H1 (cell line): ENCODE measurements at regions not wholly inside any gene's neighbourhood (a gene's known extent, or its start where the extent isn't known, plus 50 kb on each side); places are given as distances from the start of the nearest gene placed in this dataset.

Experiments
- CTCF ChIA-PET: fragments of 300-600 bp; sonication (Branson Sonifier 250); formaldehyde crosslinking; loops from one replicate; lab custom pipeline; 2021; ENCODE audit not compliant: partially characterized antibody; lab: Charles Lee
- POLR2A ChIA-PET: fragments of 300-600 bp; sonication (Branson Sonifier 250); formaldehyde crosslinking; loops from one replicate; lab custom pipeline; 2021; ENCODE audit warnings: inconsistent platforms; ENCODE audit not compliant: partially characterized antibody; lab: Charles Lee
- DNase-seq, 2 experiments: peaks; one replicate each; pipeline versions ENCODE4 v3.0.0 to v3.0.0-alpha.2; 2010 to 2022; ENCODE audit warnings: low spot score in 2 of 2, low read depth in 1 of 2, mixed read lengths in 1 of 2
- FAIRE-seq: peaks from 2 replicates; lab custom pipeline; 2011; peaks lifted over from hg19 to GRCh38; lab: Jason Lieb, UNC
- H2AFZ ChIP-seq: 2 replicates; pipeline ENCODE4 v1.8.1; 2012; ENCODE audit warnings: low read length, inconsistent platforms
- H2AK5ac ChIP-seq: 2 replicates; pipeline ENCODE4 v1.6.1; 2013; ENCODE audit warnings: low read depth, low read length
- H2BK120ac ChIP-seq: replicated peaks from 2 replicates; pipeline ENCODE3; 2013; ENCODE audit warnings: low read depth, low read length, inconsistent platforms
- H2BK12ac ChIP-seq: 2 replicates; pipeline ENCODE4 v1.6.1; 2013; ENCODE audit warnings: low read depth, low read length
- H2BK15ac ChIP-seq: 2 replicates; pipeline ENCODE4 v1.6.1; 2013; ENCODE audit warnings: low read length
- H2BK20ac ChIP-seq: 2 replicates; pipeline ENCODE4 v1.6.1; 2013; ENCODE audit warnings: low read length
- H2BK5ac ChIP-seq: 2 replicates; pipeline ENCODE4 v1.6.1; 2013; ENCODE audit warnings: low read depth, low read length
- H3K14ac ChIP-seq: 2 replicates; pipeline ENCODE4 v1.6.1; 2013; ENCODE audit warnings: inconsistent platforms; ENCODE audit not compliant: insufficient read length
- H3K18ac ChIP-seq: 2 replicates; pipeline ENCODE4 v1.6.1; 2013; ENCODE audit warnings: low read length; ENCODE audit errors: extremely low read depth
- H3K23ac ChIP-seq: 2 replicates; pipeline ENCODE4 v1.6.1; 2013; ENCODE audit warnings: inconsistent platforms; ENCODE audit not compliant: insufficient read length
- H3K23me2 ChIP-seq: 2 replicates; pipeline ENCODE4 v1.6.1; 2013; ENCODE audit warnings: low read depth, low read length
- H3K27ac ChIP-seq: 2 replicates; pipeline ENCODE4 v1.6.1; 2011; ENCODE audit warnings: low read depth, low read length, inconsistent platforms
- H3K27me3 ChIP-seq, 4 experiments: replicated peaks in 1 of 4; 1 replicate in 1 of 4; 2 replicates in 3 of 4; pipeline versions ENCODE4 v1.6.1 to v1.8.1; 2011 to 2013; ENCODE audit warnings: low read length in 3 of 4, mild to moderate bottlenecking in 3 of 4, inconsistent platforms in 2 of 4, mixed read lengths in 2 of 4, moderate library complexity in 1 of 4; ENCODE audit not compliant: control insufficient read depth in 3 of 4, insufficient read depth in 3 of 4; ENCODE audit errors: extremely low read depth in 1 of 4
- H3K36me3 ChIP-seq, 4 experiments: 2 replicates each; pipeline versions ENCODE4 v1.6.1 to v1.8.1; 2011 to 2013; ENCODE audit warnings: mild to moderate bottlenecking in 4 of 4, low read length in 3 of 4, moderate library complexity in 2 of 4, control low read depth in 1 of 4, inconsistent platforms in 1 of 4; ENCODE audit not compliant: insufficient read depth in 4 of 4, control insufficient read depth in 2 of 4
- H3K4ac ChIP-seq: replicated peaks from 2 replicates; pipeline ENCODE3; 2013; ENCODE audit warnings: low read length, low read depth, mixed read lengths, inconsistent platforms; ENCODE audit not compliant: insufficient read length
- H3K4me1 ChIP-seq, 4 experiments: replicated peaks in 1 of 4; 1 replicate in 1 of 4; 2 replicates in 3 of 4; pipeline versions ENCODE4 v1.6.1 to v1.8.1; 2011 to 2013; ENCODE audit warnings: low read length in 3 of 4, inconsistent platforms in 2 of 4, mixed read lengths in 1 of 4; ENCODE audit not compliant: insufficient read depth in 4 of 4, control insufficient read depth in 3 of 4
- H3K4me2 ChIP-seq, 2 experiments: 2 replicates each; pipeline versions ENCODE4 v1.6.1 to v1.8.1; 2011 to 2013; ENCODE audit warnings: low read depth in 2 of 2, low read length in 2 of 2, control low read depth in 1 of 2, inconsistent platforms in 1 of 2, mild to moderate bottlenecking in 1 of 2; ENCODE audit not compliant: insufficient read depth in 1 of 2
- H3K4me3 ChIP-seq, 4 experiments: fragments of 200-600, 300-600 bp in 1 of 4; sonication (generic), shearing (Covaris generic), sonication (Bioruptor Twin) in 1 of 4; 2 replicates each; pipeline versions ENCODE4 v1.5.1 to v1.8.1; 2011 to 2016; ENCODE audit warnings: low read length in 4 of 4, low read depth in 3 of 4, control low read depth in 2 of 4, inconsistent platforms in 2 of 4, mild to moderate bottlenecking in 2 of 4, mixed read lengths in 1 of 4, moderate library complexity in 1 of 4; ENCODE audit not compliant: insufficient read depth in 2 of 4; ENCODE audit errors: extremely low read depth in 1 of 4
- H3K56ac ChIP-seq: replicated peaks from 2 replicates; pipeline ENCODE3; 2013; ENCODE audit warnings: low read depth, mild to moderate bottlenecking, mixed read lengths, low read length, inconsistent platforms; ENCODE audit not compliant: insufficient read length
- H3K79me1 ChIP-seq: 2 replicates; pipeline ENCODE4 v1.6.1; 2013; ENCODE audit warnings: low read depth, low read length, control low read depth
- H3K79me2 ChIP-seq, 2 experiments: 2 replicates each; pipeline versions ENCODE4 v1.6.1 to v1.8.1; 2012 to 2013; ENCODE audit warnings: low read length in 2 of 2, mild to moderate bottlenecking in 2 of 2, inconsistent platforms in 1 of 2; ENCODE audit not compliant: insufficient read depth in 2 of 2, control insufficient read depth in 1 of 2
- H3K9ac ChIP-seq, 4 experiments: replicated peaks in 1 of 4; 1 replicate in 1 of 4; 2 replicates in 3 of 4; pipeline versions ENCODE4 v1.6.1 to v1.8.1; 2011 to 2013; ENCODE audit warnings: low read depth in 3 of 4, low read length in 3 of 4, control low read depth in 2 of 4, mild to moderate bottlenecking in 2 of 4, moderate library complexity in 2 of 4, inconsistent platforms in 1 of 4; ENCODE audit errors: extremely low read depth in 1 of 4
- H3K9me3 ChIP-seq, 2 experiments: 2 replicates each; pipeline versions ENCODE4 v1.6.1 to v1.8.1; 2012 to 2013; ENCODE audit warnings: mild to moderate bottlenecking in 2 of 2, moderate library complexity in 2 of 2, control low read depth in 1 of 2, inconsistent platforms in 1 of 2, low read depth in 1 of 2, low read length in 1 of 2, mixed read lengths in 1 of 2; ENCODE audit not compliant: insufficient read depth in 2 of 2
- H4K20me1 ChIP-seq, 2 experiments: replicated peaks in 1 of 2; 2 replicates each; pipeline versions ENCODE3 to v1.8.1; 2011 to 2013; ENCODE audit warnings: inconsistent platforms in 2 of 2, low read length in 2 of 2, mild to moderate bottlenecking in 1 of 2; ENCODE audit not compliant: insufficient read depth in 2 of 2, control insufficient read depth in 1 of 2
- H4K5ac ChIP-seq: 2 replicates; pipeline ENCODE4 v1.6.1; 2013; ENCODE audit warnings: low read length, low read depth, mixed read lengths, inconsistent platforms; ENCODE audit not compliant: insufficient read length
- H4K8ac ChIP-seq: 2 replicates; pipeline ENCODE4 v1.8.0; 2013; ENCODE audit warnings: mild to moderate bottlenecking, moderate library complexity, low read length, inconsistent platforms; ENCODE audit not compliant: insufficient read depth; ENCODE audit errors: extremely low read depth
- H4K91ac ChIP-seq: replicated peaks from 2 replicates; pipeline ENCODE3; 2013; ENCODE audit warnings: low read length, mixed read lengths, inconsistent platforms; ENCODE audit not compliant: insufficient read length
- ASH2L ChIP-seq: fragments of 200-600, 300-600 bp; sonication (generic); IDR thresholded peaks from one replicate; pipeline ENCODE4 v1.7.1; 2017; ENCODE audit warnings: low read length
- ATF2 ChIP-seq: IDR thresholded peaks from 2 replicates; pipeline ENCODE4 v1.6.1; 2012; ENCODE audit warnings: low read length, inconsistent platforms
- BRCA1 ChIP-seq: IDR thresholded peaks from 2 replicates; pipeline ENCODE4 v1.6.1; 2012; ENCODE audit warnings: low read depth, low read length, improper control_type of control experiment
- EGR1 ChIP-seq: IDR thresholded peaks from 2 replicates; pipeline ENCODE4 v1.6.1; 2011; ENCODE audit warnings: low read depth, low read length, borderline replicate concordance
- HDAC2 ChIP-seq, 2 experiments: fragments of 300-600 bp in 1 of 2; sonication (generic) in 1 of 2; IDR thresholded peaks; 2 replicates each; pipeline ENCODE4 v1.6.1; 2011 to 2012; ENCODE audit warnings: low read depth in 2 of 2, low read length in 2 of 2, mild to moderate bottlenecking in 2 of 2, moderate library complexity in 2 of 2, borderline replicate concordance in 1 of 2, inconsistent platforms in 1 of 2
- NRF1 ChIP-seq: IDR thresholded peaks from 2 replicates; pipeline ENCODE4 v1.6.1; 2011; ENCODE audit warnings: mild to moderate bottlenecking, low read depth, low read length, improper control_type of control experiment
- POU5F1 ChIP-seq: IDR thresholded peaks from 2 replicates; pipeline ENCODE4 v1.6.1; 2011; ENCODE audit warnings: low read depth, mild to moderate bottlenecking, low read length, moderate library complexity
- RBBP5 ChIP-seq: IDR thresholded peaks from 2 replicates; pipeline ENCODE4 v1.7.1; 2012; ENCODE audit warnings: low read depth, mild to moderate bottlenecking, inconsistent platforms, low read length, moderate library complexity, borderline replicate concordance
- SRF ChIP-seq: IDR thresholded peaks from 2 replicates; pipeline ENCODE4 v1.6.1; 2011; ENCODE audit warnings: mild to moderate bottlenecking, low read depth, low read length, moderate library complexity
- SUZ12 ChIP-seq: fragments of 200-600 bp; sonication (generic); IDR thresholded peaks from 2 replicates; pipeline ENCODE4 v1.6.1; 2012; ENCODE audit warnings: mild to moderate bottlenecking, inconsistent platforms, low read length, moderate library complexity, mixed read lengths
- WGBS, 2 experiments: shearing (Covaris generic) in 1 of 2; methylation state at CpG; one replicate each; pipeline versions ENCODE4 v1.1.6 to v1.1.7; 2013 to 2015; ENCODE audit warnings: low lambda C conversion rate in 2 of 2, mixed read lengths in 2 of 2, inconsistent platforms in 1 of 2, low coverage in 1 of 2, missing lambda C conversion rate in 1 of 2; ENCODE audit not compliant: insufficient replicate concordance in 2 of 2, insufficient coverage in 1 of 2, insufficient read length in 1 of 2; ENCODE audit errors: extremely low coverage in 1 of 2, missing lambda C conversion rate in 1 of 2; 5-methylcytosine and 5-hydroxymethylcytosine counted together

GRCh38 chr14:35459776-35460175 lies 55.2 kb upstream of the NFKBIA start:
- no peaks in the 10 kb centered on the region for H3K23me2 ChIP-seq
- H4K20me1 ChIP-seq: no peaks in the 10 kb centered on the region
- WGBS, 2 experiments: 88% methylated on average over 3 of the region's 3 CpGs; no CpG with 5 or more reads in 1 of the 2 experiments
- no peak overlapping the region for H3K14ac ChIP-seq
- H2BK120ac ChIP-seq: no peak overlapping the region
- H3K27me3 ChIP-seq: no peaks in the 10 kb centered on the region
- FAIRE-seq: no peak
- H3K18ac ChIP-seq: no peak overlapping the region
- H2BK15ac ChIP-seq: no peak overlapping the region
- no peak overlapping the region for H3K9ac ChIP-seq
- no peaks in the 10 kb centered on the region for H3K36me3 ChIP-seq
- H2AFZ ChIP-seq: no peak overlapping the region; the same call in 1 of the 2 replicates
- POLR2A ChIA-PET: no interaction called here
- no peak overlapping the region for H4K91ac ChIP-seq
- DNase-seq: no peak
- H3K4ac ChIP-seq: no peak overlapping the region
- no peak overlapping the region for H3K23ac ChIP-seq
- H3K4me2 ChIP-seq: no peak overlapping the region
- H3K79me2 ChIP-seq: no peaks in the 10 kb centered on the region
- H3K4me1 ChIP-seq: no peaks in the 10 kb centered on the region
- H4K8ac ChIP-seq: no peak overlapping the region
- H2AK5ac ChIP-seq: no peak overlapping the region
- no peaks in the 10 kb centered on the region for H3K79me1 ChIP-seq
- CTCF ChIA-PET: interaction anchor here (0.6 kb wide), 1 partner anchor 22 kb away, joined by 3 read pairs; no protein-coding TSS in a partner anchor
- H3K56ac ChIP-seq: no peak overlapping the region
- H2BK12ac ChIP-seq: no peak overlapping the region
- peaks cover 3 to 7% of the 10 kb centered on the region in 2 experiments; a peak in 3 of 4 replicates for H3K9me3 ChIP-seq
- no peak overlapping the region for H3K4me3 ChIP-seq
- H4K5ac ChIP-seq: no peak overlapping the region
- no peak overlapping the region for H2BK20ac ChIP-seq
- no peak overlapping the region for H2BK5ac ChIP-seq
- H3K27ac ChIP-seq: no peak overlapping the region
- TF ChIP-seq SUZ12 (no peak), EGR1 (no peak), ATF2 (no peak), ASH2L (no peak), NRF1 (no peak), HDAC2 (IDR thresholded peaks at IDR 0.05; ENCODE audit: borderline replicate concordance in 1 of 2, low read depth in 2 of 2, low read length in 2 of 2) (no peak), BRCA1 (no peak), RBBP5 (no peak), POU5F1 (no peak), SRF (no peak)
